GM21825 (cell line): ENCODE measurements at regions not wholly inside any gene's neighbourhood (a gene's known extent, or its start where the extent isn't known, plus 50 kb on each side); places are given as distances from the start of the nearest gene placed in this dataset.
"Not testable (repeated sequence)": the region's sequence is repeated elsewhere in the genome, so short reads cannot be mapped to it uniquely, and the experiment has no call there.

Experiments
- ATAC-seq: cut with Tn5 transposase; IDR thresholded peaks from one replicate; pipeline ENCODE4 v1.9.1; 2021; ENCODE audit warnings: mild to moderate bottlenecking, moderate library complexity; ENCODE audit not compliant: unreplicated experiment

- ATAC-seq = no peak
These were observed 95.0 kb upstream of the LHX1 start for GRCh38 chr17:36842231-36842819.

DNA sequence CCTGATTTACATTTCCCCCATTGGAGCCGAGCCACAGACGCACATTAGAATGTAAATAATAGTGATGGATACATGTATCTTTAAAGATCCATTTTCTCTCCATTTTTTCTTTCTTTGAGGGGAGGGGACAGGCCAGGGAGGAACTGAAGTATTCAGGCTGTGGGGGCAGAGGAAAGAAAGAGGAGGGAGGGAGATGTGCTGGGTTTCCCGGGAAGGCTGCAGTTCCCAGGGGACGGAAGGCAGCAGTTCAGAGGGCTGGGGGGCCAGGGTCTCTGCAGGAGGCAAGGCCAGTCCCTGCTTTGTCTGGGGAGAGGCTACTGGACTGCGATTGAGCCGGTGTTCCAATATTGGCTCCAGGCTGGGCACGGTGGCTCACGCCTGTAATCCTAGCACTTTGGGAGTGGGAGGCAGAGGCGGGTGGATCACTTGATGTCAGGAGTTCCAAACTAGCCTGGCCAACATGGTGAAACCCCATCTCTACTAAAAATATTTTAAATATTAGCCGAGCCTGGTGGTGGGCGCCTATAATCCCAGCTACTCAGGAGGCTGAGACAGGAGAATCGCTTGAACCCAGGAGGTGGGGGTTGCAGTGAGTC lies 94.2 kb upstream of the LHX1 start:
- ATAC-seq = no peak

DNA sequence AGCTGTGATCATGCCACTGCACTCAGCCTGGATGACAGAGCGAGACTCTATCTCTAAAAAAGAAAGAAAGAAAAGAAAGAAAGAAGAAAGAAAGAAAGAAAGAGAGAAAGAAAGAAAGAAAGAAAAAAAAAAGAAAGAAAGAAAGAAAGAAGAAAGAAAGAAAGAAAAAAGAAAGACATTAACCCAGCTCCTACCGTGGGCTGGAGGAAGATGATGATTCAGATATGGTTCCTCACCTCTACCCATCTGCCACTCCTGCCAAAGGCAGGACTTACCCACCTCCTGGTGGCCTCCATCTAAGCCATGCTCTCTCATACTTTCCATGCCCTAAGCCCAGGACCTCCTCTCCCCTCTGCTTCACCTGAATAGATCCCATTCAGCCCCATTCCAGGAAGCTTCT lies 93.3 kb upstream of the LHX1 start:
- no peak for ATAC-seq

DNA sequence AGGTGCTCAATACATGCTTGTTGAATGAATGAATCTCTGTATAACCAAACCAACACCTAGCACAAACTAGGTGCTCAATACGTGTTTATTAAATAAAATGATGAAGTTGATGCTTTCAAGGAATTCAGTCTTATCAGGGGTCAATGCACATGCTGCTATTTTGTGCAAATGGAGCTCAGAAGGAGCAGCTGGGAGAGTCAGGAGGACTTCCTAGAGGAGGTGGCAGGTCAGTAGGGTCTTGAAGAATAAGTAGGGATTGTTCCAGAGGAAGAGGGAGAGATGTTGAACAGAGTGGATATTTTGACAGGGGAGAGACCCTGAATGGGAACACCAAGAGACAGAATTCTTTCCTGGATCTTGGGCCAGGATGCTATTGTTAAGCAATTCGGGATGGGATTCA lies 92.7 kb upstream of the LHX1 start:
- ATAC-seq = no peak

DNA sequence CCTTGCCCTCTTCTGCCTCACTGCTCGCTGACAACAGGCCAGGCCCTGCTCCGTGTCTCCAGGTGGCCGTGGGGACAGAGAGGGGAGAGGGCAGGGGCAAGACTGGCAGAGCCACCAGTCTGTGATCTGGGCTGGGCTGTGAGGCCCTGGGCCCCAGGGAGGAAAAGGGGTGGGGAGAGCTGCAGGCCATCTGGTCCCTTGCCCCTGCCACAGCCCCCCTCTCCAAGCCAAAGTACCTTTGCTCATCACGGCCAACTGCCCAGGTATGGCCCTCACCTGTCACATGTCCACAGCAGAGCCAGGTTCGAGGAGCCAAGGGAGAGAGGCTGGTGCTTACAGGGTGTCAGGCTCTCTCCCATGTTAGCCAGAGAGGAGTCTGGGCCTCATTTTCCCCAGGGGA lies 91.4 kb upstream of the LHX1 start:
- no peak for ATAC-seq

- no peak for ATAC-seq
These were observed 90.6 kb upstream of the LHX1 start for GRCh38 chr17:36846410-36847292.

DNA sequence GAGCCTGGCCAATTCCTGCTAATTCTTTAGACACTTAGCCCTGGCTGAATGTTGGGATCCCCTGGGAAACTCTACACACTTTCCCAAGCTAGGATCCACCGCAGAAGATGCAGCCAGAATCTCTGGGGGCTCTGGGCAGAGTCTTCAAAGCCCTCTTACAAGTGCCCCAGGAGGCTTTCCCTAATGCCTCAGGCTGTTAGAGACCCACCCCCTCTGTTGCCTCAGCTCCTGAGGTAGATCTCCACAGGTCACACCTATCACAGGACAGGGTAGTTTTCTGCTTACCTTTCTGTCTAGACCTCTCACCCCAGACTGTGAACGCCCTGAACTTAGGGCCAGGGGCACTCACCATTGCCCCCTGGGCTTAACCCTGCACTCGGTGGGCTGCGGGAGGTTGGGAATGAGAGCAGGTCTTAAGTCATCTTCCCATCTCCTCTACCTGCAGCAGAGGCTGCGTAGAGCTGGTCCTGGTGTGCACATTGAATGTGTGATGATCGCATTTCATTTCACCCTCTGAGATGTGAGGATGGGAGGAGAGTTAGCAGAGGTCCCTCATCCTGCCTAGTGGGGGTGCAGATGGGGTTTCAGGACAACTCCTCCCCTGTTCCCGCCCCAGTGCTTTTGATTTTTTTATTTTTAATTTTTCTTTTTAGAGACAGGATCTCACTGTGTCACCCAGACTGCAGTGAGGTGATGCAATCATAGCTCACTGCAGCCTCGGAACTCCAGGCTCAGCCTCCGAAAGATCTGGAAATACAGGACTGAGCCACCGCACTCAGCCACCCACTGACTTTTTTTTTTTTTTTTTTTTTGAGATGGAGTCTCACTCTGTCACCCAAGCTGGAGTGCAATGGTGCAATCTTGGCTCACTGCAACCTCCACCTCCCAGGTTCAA lies 89.0 kb upstream of the LHX1 start:
- no peak for ATAC-seq

DNA sequence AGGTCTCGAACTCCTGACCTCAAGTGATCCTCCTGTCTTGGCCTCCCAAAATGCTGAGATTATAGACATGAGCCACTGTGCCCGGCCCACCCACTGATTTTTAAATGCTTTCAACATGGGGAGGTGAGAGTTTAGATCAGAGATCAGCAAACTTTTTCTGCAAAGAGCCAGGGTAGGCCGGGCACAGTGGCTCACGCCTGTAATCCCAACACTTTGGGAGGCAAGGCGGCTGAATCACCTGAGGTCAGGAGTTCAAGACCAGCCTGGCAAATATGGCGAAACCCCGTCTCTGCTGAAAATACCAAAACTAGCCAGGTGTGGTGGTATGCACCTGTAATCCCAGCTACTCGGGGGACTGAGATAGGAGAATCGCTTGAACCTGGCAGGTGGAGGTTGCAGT lies 88.3 kb upstream of the LHX1 start:
- not testable (repeated sequence) for ATAC-seq

GRCh38 chr17:36849871-36850348 lies 87.4 kb upstream of the LHX1 start:
- no peak for ATAC-seq

DNA sequence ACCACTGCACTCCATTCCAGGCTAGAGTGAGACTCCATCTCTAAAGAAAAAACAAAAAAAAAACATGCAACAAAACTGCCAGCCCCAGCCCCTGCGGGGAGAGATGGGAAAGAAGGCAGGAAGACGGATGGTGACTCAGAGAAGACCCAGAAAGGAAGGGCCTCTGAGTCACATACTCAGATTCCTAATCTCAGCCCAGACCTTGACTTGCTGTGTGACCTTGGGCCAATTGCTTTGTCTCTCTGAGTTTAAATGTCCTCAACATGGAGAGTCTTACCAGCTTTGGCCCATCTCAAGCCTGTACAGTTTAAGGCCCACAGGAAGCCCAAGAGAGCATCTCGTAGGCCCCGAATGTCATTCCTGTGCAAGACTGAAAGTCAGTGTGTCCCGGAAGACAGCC lies 86.5 kb upstream of the LHX1 start:
- ATAC-seq = no peak

- ATAC-seq = no peak
These were observed 86.0 kb upstream of the LHX1 start for GRCh38 chr17:36851250-36851649.

DNA sequence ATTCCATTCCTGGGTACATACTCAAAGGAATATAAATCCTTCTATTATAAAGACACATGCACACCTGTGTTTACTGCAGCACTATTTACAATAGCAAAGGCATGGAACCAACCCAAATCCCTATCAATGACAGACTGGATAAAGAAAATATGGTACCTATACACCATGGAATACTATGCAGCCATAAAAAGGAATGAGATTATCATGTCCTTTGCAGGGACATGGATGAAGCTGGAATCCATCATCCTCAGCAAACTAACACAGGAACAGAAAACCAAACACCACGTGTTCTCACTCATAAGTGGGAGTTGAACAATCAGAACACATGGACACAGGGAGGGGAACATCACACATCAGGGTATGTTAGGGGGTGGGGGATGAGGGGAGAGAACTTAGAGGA lies 84.8 kb upstream of the LHX1 start:
- not testable (repeated sequence) for ATAC-seq

GRCh38 chr17:36854982-36855381 lies 82.3 kb upstream of the LHX1 start:
- ATAC-seq = no peak

- no peak for ATAC-seq
These were observed 81.8 kb upstream of the LHX1 start for GRCh38 chr17:36855459-36855858.

DNA sequence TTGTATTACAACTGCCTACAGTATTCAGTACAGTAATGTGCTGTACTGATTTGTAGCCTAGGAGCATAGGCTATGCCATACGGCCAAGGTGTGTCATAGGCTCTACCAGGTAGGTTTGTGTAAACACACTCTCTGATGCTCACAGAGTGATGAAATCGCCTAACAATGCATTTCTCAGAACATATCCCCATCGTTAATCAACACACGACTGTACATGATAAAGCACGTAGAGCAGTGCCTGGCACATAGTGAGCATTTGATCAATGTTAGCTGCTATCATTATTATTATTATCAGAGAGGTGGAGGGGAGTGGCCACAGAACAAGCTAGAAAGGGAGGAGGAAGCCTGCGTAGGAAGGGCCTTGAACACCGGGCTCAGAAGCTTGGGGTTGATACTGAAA lies 81.1 kb upstream of the LHX1 start:
- no peak for ATAC-seq

DNA sequence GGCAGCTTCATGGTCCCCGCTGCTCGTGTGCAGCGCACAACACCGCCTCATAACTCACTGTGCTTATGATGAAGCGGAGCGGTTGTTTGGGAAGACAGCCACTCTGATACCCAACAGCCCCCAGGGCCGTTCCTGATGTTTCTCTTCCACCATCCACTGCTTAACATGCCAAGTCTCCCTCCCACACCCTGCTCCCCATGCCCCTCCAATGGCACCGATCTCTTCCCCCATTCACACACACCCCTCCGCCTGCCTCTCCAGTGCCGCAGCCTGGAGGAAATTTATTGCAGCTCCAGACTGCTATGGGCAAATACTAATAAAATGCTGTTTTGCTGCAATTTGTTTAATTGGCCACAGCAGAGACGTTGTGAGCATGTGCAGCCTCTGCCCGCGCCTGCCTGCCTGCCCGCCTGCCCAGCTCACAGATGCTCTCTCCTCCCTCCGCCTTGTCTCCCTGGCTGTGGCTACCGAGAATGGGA lies 80.3 kb upstream of the LHX1 start:
- ATAC-seq = no peak

DNA sequence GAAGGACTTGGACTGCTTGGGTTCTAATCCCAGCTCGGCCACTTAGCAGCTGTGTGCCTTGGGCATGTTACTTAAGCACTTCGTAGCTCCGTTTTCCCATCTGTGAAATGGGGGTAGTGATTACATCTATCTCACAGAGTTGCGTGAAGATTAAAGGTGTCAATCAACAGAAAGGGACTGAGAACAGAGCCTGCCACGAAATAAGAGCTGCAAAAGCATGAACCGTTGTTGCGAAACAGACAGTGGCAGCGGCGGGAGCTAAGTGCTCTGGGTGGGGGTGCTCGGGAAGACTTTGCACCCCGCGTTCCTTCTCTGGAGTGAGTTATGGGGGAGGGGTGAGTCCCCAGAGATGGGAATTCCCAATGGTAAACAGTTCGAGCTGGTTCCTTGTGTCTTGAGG lies 79.6 kb upstream of the LHX1 start:
- ATAC-seq = no peak

GRCh38 chr17:36858119-36859002 lies 78.9 kb upstream of the LHX1 start:
- no peak for ATAC-seq

- no peak for ATAC-seq
These were observed 78.3 kb upstream of the LHX1 start for GRCh38 chr17:36859003-36859300.

DNA sequence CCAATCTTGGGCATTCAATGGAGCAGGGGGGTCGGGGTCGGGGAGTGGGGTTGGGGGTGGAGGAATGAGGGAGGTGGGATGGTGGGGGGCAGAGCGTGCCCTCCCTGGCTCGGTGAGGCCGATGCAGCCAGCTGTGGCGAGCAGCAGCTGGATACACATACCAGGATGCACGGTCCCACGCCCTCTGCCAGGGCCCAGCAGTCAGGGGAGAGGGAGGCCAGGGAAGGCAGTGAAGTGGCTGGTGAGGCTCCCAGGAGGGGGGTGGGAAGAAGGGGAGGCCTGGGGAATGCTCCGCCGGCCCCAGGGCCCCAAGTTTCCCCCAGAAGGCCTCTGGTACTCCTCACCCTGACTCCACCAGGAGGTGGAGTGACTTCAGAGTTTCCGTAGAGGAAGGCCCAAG lies 77.6 kb upstream of the LHX1 start:
- no peak for ATAC-seq
